Right atrium auricular region (tissue), 2 donors: ENCODE measurements at regions not wholly inside any gene's neighbourhood (a gene's known extent, or its start where the extent isn't known, plus 50 kb on each side); places are given as distances from the start of the nearest gene placed in this dataset.
"Not testable (repeated sequence)": the region's sequence is repeated elsewhere in the genome, so short reads cannot be mapped to it uniquely, and the experiment has no call there.

ENCODE experiments used
- DNase-seq: peaks from one replicate; pipeline ENCODE4 v3.0.0-alpha.2; 2019; ENCODE audit warnings: low spot score
- H3K27ac ChIP-seq, 2 donors: fragments of 200-600 bp; sonication (generic); 1 replicate in 1 of 2; 2 replicates in 1 of 2; pipeline ENCODE4 v1.5.1; 2016 to 2019
- H3K27me3 ChIP-seq, 2 donors: fragments of 200-600 bp; sonication (generic); one replicate each; pipeline versions ENCODE4 v1.5.1 to v1.6.0; 2017 to 2019
- H3K36me3 ChIP-seq: fragments of 200-600 bp; sonication (generic); one replicate; pipeline ENCODE4 v1.5.1; 2016
- H3K4me1 ChIP-seq, 2 donors: fragments of 200-600 bp; sonication (generic); one replicate each; pipeline versions ENCODE4 v1.5.1 to v1.6.0; 2017 to 2019
- H3K4me3 ChIP-seq, 2 donors: fragments of 200-600 bp; sonication (generic); 1 replicate in 1 of 2; 2 replicates in 1 of 2; pipeline ENCODE4 v1.5.1; 2017 to 2019; ENCODE audit warnings: mild to moderate bottlenecking in 1 of 2, moderate library complexity in 1 of 2
- H3K9me3 ChIP-seq, 2 donors: fragments of 200-600 bp; sonication (generic); one replicate each; pipeline ENCODE4 v1.5.1; 2019
- CTCF ChIP-seq, 2 donors: fragments of 200-600 bp; sonication (generic); IDR thresholded peaks; one replicate each; pipeline ENCODE4 v1.5.1; 2019; ENCODE audit warnings: antibody characterized with exemption in 2 of 2

DNA sequence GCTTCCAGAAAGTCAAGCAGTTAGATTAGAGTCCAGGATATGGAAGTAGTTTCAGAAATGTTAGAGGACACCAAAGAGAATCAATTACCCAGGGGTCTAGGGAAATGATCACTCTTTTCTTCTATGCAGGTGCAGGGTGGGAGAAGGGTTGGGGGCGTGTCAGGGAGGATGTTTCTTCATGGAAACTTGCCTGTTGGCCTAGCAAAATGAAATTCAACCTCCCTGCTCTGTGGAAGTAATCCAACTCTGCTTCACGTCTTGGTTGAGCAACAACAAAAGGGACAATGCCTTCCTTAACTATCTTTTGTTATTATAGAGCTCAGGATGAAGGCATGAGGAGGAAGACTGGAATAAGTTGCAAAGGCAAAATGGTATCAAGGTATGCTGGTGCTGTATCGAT lies 210.8 kb upstream of the ETAA1 start:
- no peaks in the 10 kb centered on the region for H3K9me3 ChIP-seq
- no peaks in the 10 kb centered on the region for H3K36me3 ChIP-seq
- H3K4me3 ChIP-seq, result no peak overlapping the region
- H3K27me3 ChIP-seq, result no peaks in the 10 kb centered on the region
- H3K27ac ChIP-seq, result no peak overlapping the region
- DNase-seq, result no peak
- H3K4me1 ChIP-seq, result no peaks in the 10 kb centered on the region
- no peak for TF ChIP-seq CTCF (IDR thresholded peaks at IDR 0.05)

DNA sequence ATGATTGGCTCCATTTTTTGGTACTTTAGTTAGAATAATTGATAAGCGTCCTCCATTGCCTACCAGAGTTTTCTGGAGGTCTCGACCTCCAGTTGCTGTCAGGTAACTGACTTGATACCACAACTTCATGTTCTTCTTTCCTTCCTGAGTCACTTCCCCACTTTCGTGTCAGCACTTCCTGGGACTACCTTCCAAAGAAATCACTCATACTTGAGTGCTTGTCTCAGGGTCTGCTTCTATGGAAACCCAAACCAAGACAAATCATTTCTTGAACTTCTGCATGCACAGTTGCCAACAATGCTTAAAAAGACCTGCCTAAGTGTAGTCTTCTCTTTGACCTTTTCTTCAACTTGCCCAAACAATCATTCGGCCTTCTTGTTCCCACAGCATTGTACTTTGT lies 210.3 kb upstream of the ETAA1 start:
- no peak for DNase-seq
- no peaks in the 10 kb centered on the region for H3K4me1 ChIP-seq
- H3K9me3 ChIP-seq, result no peaks in the 10 kb centered on the region
- H3K4me3 ChIP-seq, result no peak overlapping the region
- H3K27ac ChIP-seq, result no peak overlapping the region
- no peaks in the 10 kb centered on the region for H3K27me3 ChIP-seq
- H3K36me3 ChIP-seq, result no peaks in the 10 kb centered on the region
- no peak for TF ChIP-seq CTCF (IDR thresholded peaks at IDR 0.05)

DNA sequence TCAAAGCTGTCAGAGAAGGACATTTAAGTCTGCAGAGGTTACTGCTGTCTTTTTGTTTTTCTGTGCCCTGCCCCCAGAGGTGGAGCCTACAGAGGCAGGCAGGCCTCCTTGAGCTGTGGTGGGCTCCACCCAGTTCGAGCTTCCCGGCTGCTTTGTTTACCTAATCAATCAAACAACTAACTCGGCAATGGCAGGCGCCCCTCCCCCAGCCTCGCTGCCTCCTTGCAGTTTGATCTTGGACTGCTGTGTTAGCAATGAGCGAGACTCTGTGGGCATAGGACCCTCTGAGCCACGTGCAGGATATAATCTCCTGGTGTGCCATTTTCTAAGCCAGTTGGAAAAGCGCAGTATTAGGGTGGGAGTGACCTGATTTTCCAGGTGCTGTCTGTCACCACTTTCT lies 201.8 kb upstream of the ETAA1 start:
- H3K36me3 ChIP-seq, H3K9me3 ChIP-seq, H3K27ac ChIP-seq, H3K4me1 ChIP-seq, H3K27me3 ChIP-seq, H3K4me3 ChIP-seq, DNase-seq: not testable (repeated sequence)

GRCh38 chr2:67201521-67201920 lies 195.6 kb upstream of the ETAA1 start:
- no peaks in the 10 kb centered on the region for H3K4me1 ChIP-seq
- H3K9me3 ChIP-seq, result no peaks in the 10 kb centered on the region

GRCh38 chr2:67204349-67204748 lies 192.8 kb upstream of the ETAA1 start:
- no peak for DNase-seq
- Histone ChIP-seq H3K9me3 (no peaks in the 10 kb centered on the region), H3K27ac (no peak overlapping the region), H3K4me3 (no peak overlapping the region), H3K27me3 (no peaks in the 10 kb centered on the region), H3K36me3 (no peaks in the 10 kb centered on the region), H3K4me1 (no peaks in the 10 kb centered on the region)
- TF ChIP-seq CTCF (IDR thresholded peaks at IDR 0.05), result no peak

More at GRCh38 chr2:67201521-67201920, 195.6 kb upstream of the ETAA1 start:
- DNase-seq, result no peak
- Histone ChIP-seq H3K27ac (no peak overlapping the region), H3K27me3 (no peaks in the 10 kb centered on the region), H3K4me3 (no peak overlapping the region), H3K36me3 (no peaks in the 10 kb centered on the region)
- no peak for TF ChIP-seq CTCF (IDR thresholded peaks at IDR 0.05)

- no peak for DNase-seq
- no peak for TF ChIP-seq CTCF (IDR thresholded peaks at IDR 0.05)
- Histone ChIP-seq H3K36me3 (no peaks in the 10 kb centered on the region), H3K27ac (no peak overlapping the region), H3K4me3 (no peak overlapping the region), H3K4me1 (no peaks in the 10 kb centered on the region), H3K27me3 (no peaks in the 10 kb centered on the region), H3K9me3 (no peaks in the 10 kb centered on the region)
Observed at GRCh38 chr2:67208887-67209500, 188.1 kb upstream of the ETAA1 start.
